NCI-H146 treated with DMSO at 0.1 percent for 48 hours (cell line): ENCODE measurements at regions not wholly inside any gene's neighbourhood (a gene's known extent, or its start where the extent isn't known, plus 50 kb on each side); places are given as distances from the start of the nearest gene placed in this dataset.

ENCODE experiments used
- DNase-seq: peaks from one replicate; lab custom pipeline; 2025; ENCODE audit not compliant: unreplicated experiment; lab: John Stamatoyannopoulos, UW

DNA sequence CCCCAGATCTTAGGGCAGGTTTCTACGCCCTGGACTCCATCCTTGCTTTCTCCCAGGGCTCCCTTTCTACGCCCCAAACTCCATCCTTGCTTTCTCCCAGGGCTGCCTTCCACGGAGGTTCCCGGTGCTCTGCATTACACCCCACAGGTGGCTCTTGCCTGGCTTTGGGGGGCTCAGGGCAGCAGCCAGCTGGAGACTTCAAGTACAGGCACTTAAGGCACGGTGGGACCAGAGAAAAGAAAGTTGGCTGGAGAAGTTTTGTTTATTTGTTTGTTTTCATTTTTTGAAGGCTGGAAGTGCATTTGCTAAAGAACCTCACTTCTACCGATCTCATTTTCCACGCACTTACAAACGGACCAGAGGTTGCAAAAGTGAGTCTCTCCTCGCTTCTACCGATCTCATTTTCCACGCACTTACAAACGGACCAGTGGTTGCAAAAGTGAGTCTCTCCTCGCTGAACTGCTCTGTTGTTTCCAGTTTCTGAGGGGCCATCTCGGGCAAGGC, 103.8 kb upstream of the MED13L start:
- no peak for DNase-seq

DNA sequence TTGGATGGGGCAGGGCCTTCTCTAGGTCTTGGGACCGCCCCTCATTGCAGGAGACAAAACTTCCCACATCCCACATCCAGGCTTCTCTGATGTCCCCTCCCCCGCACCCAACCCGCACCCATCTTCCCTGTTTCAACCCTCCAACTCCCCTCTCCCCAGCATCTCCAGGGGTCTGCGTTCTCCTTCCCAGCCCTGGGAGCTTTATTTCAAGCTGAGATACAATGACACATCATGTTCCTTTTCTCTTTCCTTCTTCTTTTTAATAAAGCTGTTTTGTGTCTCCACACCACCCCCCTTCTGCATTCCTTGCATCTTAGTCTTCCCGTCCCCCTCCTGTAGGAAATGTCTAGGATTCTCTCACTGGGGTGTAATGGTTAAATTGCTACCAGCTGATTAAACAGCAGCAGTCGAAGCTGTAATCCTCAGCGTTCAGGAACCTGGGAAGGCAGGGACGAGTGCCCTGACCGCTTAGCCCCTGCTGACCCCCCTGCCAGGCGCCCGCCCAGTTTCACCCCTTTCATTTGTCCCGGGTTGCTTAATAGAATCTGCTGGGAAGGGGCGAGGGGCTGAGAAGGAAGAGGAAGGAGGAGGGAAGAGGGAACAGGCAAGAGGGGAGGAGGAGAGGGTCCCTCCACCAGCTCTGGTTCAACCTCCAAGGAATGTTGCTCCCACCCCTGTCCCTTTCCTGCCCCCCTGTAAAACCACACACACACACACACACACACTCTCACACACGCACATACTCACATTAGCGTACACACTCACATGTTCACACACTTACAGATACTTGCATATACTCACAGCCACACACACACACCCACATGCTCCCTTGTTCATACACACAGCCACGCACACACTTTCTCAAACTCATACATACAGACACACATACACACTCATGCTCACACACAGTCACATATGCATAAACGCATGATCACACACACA, 104.5 kb upstream of the MED13L start:
- DNase-seq: no peak

DNA sequence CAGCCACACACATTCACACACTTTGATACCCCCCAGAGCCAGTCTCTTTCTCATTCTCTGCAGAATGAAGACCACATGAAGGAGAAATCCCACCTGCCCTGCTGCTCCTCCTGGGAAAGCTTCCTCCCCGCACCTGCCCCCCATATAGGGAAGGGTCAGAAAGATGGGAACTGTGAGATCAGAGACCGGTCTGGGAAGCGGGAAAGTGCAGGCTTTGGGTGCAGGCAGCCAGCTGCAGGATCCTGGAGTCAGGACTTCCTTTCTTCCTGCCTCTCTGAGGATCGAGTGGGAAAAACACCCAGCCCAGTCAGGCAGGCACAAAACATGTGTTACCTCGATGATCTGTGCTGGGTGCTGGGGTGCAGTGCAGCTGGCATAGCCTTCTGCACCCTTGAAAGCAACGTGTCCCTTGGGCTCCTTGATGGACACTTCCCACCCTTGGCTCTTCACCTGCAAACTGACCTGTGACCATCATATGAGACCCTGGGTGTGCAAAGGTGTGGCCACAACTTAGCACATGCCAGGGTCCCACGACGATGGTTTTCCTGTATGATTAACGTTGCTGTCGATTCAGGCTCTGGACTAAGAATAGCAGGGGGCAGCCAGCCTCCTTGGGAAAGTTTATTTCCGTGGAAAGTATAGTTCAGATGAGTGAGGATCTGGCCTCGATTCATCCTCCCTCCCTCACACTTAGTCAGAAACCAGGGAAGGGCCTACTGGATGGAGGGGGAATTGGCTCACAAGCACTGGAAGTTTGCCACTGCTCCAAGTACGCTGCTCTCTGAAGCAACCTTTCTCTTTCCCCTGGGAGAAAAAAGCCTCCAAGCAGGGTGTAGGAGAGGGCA, 105.4 kb upstream of the MED13L start:
- no peak for DNase-seq

DNA sequence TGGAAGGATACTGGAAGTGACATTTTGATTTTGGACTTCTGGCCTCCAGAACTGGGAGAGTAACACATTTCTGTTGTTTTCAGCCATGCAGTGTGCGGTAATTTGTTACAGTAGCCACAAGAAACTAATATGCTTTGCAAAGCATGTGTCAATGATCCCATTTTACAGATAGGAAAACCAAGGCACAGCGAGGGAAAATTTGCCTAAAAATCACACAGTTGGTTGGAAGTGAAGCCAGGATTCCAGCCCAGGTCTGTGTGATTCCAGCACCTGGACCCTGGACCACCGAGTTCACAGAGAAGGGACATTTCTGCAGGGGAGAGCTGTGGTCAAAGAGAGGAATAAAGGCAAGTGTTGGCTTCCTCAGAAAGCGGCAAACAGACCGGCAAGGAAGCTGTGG, 106.7 kb upstream of the MED13L start:
- DNase-seq: no peak

DNA sequence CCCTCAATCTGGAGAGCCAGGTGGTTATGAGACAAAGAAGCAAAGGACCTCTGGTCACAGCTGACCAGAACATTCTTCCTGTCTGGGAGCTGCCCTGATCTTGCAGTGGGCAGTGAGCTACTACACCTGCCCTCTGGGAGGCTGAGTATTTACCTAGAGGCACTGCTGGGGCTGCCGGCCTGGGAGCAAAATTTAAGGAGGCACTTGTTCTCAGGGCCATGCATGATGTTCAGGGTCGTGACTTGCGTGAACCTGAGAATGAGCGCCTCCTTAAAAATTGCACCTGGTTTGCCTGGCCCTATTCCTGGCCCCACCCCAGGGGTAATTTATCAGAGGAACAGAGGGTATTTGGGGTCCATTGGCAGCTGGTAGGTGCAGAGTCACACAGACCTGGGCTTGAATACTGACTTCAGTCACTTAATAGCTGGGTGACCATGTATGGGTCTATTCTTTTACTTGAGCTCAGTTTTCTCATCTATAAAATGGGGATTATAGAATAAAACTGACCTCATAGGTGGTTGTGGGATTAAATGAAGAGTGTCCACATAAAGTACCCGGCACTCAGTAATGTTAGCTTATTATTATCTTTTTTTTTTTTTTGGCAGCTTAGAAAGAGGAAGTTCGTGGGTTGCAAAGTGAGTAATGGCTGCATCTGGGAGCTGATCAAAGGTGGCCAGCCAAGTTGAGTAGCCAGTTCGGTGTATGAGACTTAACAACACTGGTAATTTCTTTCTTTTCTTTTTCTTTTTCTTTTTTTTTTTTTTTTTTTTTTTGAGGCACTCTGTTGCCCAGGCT, 107.4 kb upstream of the MED13L start:
- DNase-seq: no peak

DNA sequence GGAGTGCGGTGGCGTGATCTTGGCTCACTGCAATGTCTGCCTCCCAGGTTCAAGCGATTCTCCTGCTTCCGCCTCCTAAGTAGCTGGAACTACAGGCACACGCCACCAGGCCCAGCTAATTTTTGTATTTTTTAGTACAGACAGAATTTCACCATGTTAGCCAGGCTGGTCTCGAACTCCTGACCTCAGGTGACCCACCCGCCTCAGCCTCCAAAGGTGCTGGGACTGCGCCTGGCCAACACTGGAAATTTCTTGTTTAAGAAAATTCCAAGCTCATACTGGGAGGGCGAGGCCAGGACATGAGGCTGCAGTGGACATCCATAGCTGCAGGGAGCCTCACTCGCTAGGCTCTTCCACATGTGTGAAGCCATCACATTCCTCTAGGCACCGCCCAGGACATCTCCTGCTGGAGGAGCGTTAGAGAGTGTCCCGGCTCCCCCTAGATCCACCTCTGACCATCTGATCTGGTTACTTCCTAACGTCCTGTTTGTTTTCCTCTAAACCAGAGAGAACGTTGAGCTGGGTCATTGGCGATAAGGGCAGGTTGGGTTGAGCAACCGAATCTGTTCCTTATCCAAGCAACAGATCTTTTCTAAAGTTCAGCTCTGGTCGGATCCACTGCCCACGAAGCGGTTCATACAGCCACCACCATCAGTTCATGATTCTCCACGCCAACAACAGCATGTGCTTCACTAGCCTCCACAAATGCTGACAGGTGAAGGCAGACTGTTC, 108.2 kb upstream of the MED13L start:
- no peak for DNase-seq

DNA sequence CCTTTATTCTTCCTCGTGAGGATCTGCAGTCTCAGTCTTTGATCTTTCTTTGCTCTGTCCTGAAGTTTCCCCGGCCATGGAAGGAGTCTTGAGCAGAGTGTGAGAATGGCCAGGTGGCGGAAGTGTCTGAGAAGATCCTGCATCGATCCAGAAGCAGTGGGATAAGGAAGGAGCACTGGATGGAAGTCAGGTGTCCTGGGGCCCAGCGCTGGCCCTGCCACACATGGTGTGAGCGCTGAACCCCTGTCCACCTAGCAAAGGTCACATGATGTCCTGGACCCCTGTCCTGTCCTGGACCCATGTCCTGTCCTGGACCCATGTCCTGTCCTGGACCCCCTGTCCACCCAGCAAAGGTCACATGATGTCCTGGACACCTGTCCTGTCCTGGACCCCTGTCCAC, 111.8 kb upstream of the MED13L start:
- DNase-seq: no peak

DNA sequence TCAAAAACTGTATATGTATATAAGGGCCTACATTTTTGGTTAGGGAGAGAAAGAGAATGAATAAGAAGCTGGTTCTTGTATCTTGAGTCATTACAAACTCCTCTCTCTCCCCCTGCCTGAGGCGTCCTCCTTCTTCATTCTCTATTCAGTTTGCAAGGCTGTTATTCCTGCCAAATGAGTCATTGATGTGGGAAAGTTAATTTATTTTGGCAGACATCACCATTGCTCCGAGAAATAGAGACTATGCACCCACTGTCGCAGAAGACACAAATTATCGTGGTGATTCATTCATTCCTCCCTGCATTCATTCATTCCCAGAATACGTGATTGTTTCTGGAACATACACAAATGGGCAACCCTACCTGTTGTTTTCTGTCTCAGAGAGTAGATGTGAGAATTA, 112.5 kb upstream of the MED13L start:
- no peak for DNase-seq

DNA sequence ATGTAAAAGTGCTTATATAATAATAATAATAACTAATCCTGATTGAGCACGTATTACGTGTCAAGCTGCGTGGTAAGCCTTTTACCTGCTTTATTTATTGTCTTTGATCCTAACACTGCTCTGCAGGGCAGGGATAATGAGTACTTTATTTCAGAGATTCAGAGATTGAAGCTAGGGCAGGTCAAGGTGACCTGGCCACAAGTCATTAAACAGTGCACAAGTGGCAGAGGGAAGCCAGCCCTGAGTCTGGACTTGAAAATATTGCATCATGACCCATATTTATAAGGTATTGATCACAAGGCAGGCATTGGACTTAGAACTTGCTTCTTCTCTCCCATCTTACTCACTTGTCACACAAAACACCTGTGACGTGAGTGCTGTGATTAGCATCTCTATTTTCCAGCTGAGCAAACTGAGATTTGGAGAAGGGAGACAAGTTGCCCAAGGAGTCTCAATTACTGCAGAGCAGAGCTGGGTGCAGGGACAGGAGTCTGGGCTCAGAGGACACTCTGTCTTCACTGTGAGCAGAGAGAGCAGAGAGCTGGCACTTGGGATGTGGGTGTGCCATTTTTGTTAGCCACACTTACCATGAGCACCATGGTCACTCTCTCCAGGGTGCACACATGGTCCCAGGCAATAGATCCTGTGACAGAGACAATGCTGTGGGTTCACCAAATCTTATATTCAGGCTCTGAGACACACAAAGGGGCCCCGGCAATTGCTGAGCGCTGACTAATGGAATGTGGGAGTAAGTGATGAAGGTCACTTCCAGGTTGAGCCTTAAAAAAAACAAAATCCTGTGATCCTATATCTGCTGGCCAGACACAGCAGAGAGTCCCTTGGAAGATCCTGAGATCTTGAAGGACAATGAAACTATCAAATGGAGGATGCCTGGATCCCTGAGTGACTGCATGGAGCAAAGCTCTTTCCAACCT, 113.2 kb upstream of the MED13L start:
- no peak for DNase-seq

DNA sequence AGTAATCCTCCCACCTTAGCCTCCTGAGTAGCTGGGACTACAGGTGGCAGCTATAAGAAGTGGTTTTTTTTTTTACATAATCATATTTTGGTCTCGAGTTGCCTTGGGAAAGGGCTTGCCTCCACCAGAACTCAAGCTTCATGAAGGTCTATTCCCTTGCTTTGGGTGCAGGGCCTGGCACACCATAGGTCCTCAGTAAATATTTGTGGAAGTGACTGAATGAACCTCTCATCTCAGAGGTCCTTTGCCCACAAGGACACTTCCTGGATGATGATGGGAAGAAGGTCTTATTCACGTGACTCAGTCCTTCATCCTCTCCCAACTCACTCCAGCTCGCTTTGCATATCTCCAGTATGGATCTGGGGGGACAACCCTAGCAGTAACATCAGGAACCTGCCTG, 114.0 kb upstream of the MED13L start:
- no peak for DNase-seq

DNA sequence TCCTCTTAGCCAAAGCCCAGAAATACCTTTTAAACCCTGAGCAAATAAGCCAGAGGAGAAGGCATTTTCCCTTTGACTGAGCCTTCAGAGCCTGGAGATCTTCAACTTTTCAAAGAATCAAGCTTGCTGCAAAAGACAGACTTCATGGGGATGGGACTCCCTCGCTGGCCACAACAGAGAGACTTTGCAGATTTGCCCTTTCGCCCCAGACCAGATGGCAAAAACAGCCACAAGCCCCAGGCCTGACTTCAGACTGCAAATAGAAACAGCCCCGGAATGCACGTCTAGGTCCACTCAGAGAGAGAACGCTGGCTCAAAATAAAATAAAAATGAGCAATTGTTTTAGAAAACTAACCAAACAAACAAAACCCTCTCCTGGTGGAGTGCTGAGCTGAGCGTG, 114.6 kb upstream of the MED13L start:
- DNase-seq: no peak

DNA sequence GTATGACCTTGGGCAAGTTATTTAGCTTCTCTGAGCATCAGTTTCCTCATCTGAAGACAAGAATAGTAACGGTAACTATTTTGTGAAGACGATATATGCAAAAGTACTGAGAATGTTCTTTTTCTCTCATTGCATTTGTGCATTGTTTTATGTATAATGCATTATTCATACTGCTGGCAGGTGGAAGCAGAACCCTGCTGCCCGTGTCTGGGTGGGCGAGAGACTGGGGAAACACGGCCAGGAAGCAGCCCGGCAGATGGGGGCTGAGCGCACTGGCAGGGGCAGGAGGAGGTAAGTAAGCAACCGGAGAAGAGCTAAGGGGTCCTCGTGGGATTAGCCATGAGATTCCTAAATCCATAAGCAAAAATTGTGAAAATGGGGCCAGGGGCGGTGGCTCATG, 115.8 kb upstream of the MED13L start:
- no peak for DNase-seq

DNA sequence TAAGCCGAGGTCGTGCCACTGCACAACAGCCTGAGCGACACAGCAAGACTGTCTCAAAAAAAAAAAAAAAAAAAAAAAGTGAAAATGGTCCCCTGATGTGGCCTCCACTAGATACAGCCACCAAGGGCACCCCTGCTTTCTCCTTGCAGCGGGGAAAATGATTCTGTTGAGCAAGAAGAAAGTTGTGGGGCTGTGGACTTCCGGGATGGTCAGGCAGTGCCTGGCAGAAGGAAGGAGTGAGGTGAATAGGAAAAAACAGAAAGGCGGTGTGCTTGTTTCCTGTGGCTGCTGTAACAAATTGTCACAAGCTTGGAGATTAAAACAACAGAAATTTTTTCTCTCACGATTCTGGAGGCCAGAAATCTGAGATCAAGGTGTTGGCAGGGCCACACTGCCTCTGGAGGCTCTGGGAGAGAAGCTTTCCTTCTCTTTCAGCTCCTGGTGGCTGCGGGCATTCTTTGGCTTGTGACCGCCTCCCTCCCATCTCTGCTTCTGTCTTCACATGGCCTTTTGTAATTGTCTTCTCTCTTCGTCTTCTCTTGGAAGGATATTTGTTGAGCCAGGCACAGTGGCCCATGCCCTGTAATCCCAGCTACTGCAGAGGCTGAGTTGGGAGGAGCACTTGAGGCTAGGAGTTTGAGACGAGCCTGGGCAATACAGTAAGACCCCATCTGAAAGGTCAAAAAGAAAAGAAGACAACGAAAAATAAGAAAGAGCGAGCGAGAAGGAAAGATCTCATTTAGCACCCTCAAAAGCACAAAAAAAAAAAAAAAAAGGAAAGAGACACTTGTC, 116.6 kb upstream of the MED13L start:
- no peak for DNase-seq

DNA sequence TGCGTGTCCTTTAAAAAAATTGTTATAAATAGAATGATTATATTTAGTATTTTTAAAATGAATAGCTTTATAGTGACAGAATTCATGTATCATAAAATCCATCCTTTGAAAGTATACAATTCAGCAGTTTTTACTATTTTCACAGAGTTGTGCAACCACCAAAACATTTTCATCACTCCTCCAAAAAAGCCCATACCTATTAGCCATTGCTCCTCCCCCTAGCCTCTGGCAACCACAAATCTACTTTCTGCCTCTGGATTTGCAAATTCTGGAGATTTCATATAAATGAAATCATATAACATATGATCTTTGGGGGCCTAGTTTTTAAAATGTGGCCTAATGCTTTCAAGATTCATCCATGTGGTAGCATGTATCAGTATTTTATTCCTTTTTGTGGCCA, 117.9 kb upstream of the MED13L start:
- no peak for DNase-seq

DNA sequence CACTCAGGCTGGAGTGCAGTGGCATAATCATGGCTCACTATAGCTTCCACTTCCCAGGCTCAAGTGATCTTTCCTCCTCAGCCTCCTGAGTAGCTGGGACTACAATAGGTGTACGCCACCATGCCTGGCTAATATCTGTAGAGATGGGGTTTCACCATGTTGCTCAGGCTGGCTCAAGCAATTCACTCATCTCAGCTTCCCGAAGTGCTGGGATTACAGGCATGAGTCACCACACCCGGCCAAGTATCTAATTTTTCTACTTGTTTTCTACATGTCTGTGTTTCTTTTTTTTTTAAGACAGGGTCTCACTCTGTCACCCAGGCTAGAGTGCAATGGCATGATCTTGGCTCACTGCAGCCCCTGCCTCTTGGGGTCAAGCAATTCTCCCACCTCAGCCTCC, 119.7 kb upstream of the MED13L start:
- DNase-seq: no peak

DNA sequence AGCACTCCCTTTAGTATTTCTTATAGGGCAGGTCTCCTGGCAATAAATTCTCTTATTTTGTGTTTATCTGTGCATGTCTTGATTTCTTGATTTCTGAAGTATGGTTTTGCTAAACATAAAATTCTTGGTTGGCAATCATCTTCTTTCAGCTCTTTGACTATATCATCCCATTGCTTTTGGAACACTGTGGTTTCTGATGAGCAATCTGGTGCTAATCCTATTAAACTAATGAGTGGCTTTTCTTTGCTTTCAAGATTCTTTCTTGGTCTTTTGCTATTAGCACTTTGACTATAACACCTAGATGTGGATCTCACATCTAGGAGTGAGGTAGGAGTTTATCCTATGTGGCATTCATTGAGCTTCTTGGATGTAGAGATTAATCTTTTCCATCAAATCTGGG, 120.7 kb upstream of the MED13L start:
- DNase-seq: no peak

DNA sequence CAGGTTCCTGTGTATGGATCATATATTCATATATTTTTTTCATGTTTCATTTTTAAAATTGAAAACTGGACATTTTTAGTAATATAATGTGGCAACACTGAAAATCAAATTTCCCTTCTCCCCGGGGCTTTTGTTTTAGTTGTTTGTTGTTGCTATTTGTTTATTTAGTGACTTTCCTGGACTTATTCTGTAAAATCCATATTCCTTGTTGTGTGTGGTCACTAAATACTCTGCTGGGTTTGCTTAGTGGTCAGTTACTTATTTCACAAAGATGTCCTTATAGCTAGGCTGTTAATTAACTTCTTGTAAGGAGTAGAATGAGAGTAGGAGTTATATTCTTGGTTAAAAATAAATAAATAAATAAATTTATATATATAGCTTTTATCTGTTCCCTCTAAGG, 121.6 kb upstream of the MED13L start:
- DNase-seq: no peak

DNA sequence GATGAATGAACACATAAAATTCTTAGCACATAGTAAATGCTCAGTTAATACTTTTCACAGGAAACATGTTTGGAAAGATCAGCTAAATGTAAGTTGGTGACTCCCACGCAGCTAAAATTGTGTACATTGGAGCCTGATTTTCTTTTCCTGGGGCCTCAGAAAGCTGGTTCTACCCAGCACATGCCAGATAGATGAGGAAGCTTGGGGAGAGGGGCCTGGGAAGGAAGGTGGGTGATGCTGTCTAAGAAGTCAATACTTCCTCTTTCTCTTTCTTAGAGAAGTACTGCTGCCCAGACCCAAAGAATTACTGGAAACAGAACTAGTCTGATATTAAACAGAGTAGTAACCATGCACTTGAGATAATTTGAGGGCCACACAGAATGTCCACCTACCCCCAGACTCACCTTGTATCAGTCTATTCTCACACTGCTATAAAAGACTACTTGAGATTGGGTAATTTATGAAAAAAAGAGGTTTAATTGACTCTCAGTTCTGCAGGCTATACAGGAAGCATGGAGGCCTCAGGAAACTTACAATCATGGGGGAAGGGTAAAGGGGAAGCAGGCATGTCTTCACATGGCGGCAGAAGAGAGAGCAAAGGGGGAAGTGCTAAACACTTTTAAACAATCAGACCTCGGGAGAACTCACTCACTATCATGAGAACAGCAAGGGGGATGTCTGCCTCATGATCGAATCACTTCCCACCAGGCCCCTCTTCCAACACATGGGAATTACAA, 123.3 kb upstream of the MED13L start:
- DNase-seq: no peak
